ENCODE measurements at regions not wholly inside any gene's neighbourhood (a gene's known extent, or its start where the extent isn't known, plus 50 kb on each side); places are given as distances from the start of the nearest gene placed in this dataset.

DNA sequence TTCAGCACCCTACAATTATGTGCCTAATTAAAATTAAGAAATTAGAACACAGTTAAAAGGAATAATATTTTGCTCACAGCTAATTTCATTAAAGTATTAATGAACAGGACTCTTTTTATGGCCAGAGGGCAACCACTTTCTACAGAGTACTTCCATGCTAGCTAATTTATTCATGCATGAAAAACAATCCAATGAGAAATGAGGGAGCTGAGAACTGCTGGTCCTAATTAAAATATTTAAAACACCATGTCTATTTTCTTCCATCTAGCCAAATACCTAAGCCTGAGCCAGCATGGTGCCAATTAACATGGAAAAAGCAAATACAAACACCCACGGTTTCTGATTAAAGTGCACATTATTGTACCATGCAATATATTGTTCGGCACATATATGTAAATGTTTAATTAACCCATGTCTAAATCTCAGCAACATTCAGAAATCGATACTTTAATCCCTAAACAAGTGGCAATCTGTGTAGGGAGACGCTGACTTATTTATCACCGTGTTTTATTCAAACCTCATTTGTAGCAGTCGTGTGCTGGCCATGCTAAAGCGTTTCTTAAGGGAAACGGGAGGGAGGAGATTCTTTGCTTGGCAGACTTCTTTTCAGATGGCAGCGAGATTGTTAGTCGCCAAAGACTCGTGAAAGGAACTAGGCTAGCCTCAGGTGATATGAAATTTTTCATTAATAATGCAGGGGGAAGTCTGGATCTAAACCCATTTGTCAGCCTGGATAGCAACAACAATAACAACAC lies 193.5 kb downstream of the ANXA2 start:
- in situ Hi-C loops (cut with HindIII; ENCODE audit: low sequenced_read_pairs) = no loop called here

- in situ Hi-C loops (cut with HindIII; ENCODE audit: low sequenced_read_pairs) = no loop called here
Observed at GRCh38 chr15:60208709-60209108, 189.1 kb downstream of the ANXA2 start.

GRCh38 chr15:60212536-60212935 lies 185.2 kb downstream of the ANXA2 start:
- in situ Hi-C loops (cut with HindIII; ENCODE audit: low sequenced_read_pairs) = no loop called here

DNA sequence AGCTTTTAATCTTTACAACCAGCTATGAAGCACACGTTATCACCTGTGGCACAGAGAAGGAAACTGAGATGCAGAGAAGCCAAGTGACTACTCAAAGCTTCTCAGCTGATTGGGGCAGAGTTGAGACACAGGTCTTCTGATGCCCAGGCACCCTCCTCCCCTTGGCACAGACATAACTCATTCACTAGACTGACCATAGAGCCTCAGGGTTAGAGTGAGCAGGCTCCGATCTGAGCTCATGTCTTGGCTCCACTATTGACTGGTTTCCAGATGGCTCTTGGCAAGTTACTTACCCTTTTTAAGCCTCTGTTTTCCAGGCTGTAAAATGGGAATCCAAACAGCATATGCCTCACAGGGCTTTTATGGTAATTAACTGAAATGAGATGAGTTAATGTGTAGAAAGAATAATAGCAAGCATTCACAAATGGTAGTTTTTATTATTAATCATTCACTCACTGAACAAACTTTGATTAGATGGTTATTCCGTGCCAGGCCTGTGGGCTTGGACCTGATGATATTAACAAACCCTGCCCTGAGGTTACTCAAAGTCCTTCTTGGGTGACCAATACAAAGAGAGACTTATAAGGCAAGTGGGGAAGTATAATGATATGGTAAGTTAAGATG lies 184.3 kb downstream of the ANXA2 start:
- in situ Hi-C loops (cut with HindIII; ENCODE audit: low sequenced_read_pairs) = no loop called here

DNA sequence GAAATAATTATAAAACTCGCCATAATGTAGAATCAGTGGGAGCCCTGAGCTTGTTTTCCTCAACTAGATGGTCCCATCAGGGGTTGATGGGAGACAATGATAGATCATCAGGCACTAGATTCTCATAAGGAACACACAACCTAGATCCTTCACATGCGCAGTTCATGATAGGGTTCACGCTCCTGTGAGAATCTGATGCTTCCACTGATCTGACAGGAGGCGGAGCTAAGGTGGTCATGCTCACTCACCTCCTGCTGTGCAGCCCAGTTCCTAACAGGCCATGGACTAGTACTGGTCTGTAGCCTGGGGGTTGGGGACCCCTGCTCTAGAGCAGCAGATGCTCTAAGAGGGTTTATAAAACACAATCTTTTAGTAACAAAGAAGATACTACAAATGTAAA lies 183.6 kb downstream of the ANXA2 start:
- in situ Hi-C loops (cut with HindIII; ENCODE audit: low sequenced_read_pairs) = no loop called here

GRCh38 chr15:60215225-60215963 lies 182.4 kb downstream of the ANXA2 start:
- in situ Hi-C loops (cut with HindIII; ENCODE audit: low sequenced_read_pairs) = no loop called here

DNA sequence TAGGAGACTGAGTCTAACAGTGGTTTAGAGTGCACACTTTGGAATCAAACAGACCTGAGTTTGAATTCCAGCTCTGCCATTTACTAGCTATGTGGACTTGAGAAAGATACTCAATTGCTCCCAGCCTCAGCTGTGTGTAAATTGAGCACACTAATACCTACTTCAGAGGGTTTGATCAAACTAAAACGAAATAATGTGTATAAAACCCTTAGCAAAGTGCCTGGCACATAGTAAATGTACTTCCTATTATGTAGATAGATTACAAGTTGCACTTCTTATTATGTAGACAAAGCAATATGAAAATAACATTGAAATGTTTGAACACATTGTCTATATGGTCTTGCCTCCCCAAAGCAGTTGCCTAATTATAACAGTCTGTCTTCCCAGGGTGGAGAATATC lies 180.6 kb downstream of the ANXA2 start:
- in situ Hi-C loops (cut with HindIII; ENCODE audit: low sequenced_read_pairs) = no loop called here

GRCh38 chr15:60218256-60218655 lies 179.5 kb downstream of the ANXA2 start:
- in situ Hi-C loops (cut with HindIII; ENCODE audit: low sequenced_read_pairs) = no loop called here

- in situ Hi-C loops (cut with HindIII; ENCODE audit: low sequenced_read_pairs) = no loop called here
Observed at GRCh38 chr15:60219866-60220265, 177.9 kb downstream of the ANXA2 start.

DNA sequence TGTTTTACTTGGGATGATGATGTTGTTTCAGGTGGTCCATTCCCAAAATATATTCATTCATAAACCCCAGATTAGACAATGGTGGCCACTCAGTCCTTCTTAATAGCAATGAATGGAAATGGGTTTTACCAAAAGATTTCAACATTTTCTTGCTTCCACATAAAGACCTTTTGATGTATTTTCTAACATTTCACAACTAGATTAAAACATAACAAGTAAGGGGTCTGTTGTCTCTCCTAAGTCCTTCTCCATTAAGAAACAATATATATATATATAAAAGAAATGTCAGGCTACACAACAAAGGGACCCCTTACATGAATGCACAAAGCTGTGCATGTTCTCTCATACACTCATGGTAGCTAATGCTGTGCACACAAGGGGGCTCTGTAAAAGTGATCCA lies 176.4 kb downstream of the ANXA2 start:
- in situ Hi-C loops (cut with HindIII; ENCODE audit: low sequenced_read_pairs) = no loop called here

DNA sequence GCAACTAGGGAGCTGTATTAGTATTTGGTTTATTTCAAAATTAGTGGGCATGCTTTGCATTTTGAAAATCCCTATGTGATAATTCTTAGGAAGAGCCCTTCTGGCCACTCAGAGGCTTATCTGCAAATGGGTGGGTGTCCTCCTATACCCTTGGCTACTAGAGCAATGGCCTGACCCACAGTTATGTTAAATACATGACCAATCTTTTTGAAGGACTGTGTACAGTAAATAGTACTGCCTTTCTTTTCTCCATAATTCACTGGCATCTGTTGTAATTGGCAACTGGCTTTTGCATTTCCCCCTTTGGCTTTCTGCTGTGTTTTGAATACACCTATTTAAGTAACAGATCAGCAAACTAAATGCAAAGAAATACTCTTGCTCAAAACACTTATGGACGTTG lies 175.4 kb downstream of the ANXA2 start:
- in situ Hi-C loops (cut with HindIII; ENCODE audit: low sequenced_read_pairs) = no loop called here

GRCh38 chr15:60223176-60223575 lies 174.6 kb downstream of the ANXA2 start:
- in situ Hi-C loops (cut with HindIII; ENCODE audit: low sequenced_read_pairs) = no loop called here

DNA sequence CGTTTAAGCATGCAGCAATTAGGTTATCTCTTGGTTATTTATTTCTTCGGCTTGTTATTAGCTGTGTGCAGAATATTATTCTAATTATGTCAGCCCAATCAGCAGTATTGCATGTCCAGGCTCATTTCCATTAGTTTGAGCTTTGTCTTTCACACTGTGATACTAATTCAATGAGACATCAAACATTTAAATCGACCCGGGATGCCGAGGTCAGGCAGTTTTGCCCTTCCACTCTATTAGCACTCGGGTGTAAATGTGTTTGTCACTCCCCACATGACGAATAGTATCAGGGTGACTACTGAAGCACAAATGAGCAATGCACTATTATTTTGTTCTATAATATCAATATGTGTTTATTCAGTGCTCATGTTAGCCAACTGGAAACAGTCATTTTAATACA lies 170.9 kb downstream of the ANXA2 start:
- in situ Hi-C loops (cut with HindIII; ENCODE audit: low sequenced_read_pairs) = no loop called here

DNA sequence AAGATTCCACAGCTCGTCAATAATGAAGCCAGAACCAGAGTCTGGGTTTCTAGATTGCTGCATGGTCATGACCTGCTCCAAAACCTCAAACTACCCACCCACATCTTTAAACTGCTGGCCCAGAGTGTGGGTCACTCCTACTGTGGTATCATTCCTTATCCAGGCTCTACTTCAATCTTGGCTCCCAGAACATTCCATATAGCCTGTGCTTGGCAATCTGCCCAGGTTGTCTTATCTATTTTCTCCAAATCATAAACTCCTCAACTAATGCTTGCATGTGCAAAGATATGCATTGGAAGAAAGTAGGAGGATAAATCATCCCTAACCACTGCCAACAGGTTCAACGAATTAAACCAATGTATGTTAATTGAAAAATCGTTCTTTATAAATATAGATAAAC lies 169.7 kb downstream of the ANXA2 start:
- in situ Hi-C loops (cut with HindIII; ENCODE audit: low sequenced_read_pairs) = no loop called here

- in situ Hi-C loops (cut with HindIII; ENCODE audit: low sequenced_read_pairs) = no loop called here
Observed at GRCh38 chr15:60228619-60229018, 169.2 kb downstream of the ANXA2 start.

- in situ Hi-C loops (cut with HindIII; ENCODE audit: low sequenced_read_pairs) = no loop called here
Observed at GRCh38 chr15:60235951-60236710, 161.7 kb downstream of the ANXA2 start.

GRCh38 chr15:60237446-60237845 lies 160.3 kb downstream of the ANXA2 start:
- in situ Hi-C loops (cut with HindIII; ENCODE audit: low sequenced_read_pairs) = no loop called here

- in situ Hi-C loops (cut with HindIII; ENCODE audit: low sequenced_read_pairs) = no loop called here
Observed at GRCh38 chr15:60243769-60244168, 154.0 kb downstream of the ANXA2 start.

GRCh38 chr15:60244813-60245212 lies 153.0 kb downstream of the ANXA2 start:
- in situ Hi-C loops (cut with HindIII; ENCODE audit: low sequenced_read_pairs) = no loop called here

GRCh38 chr15:60250316-60250715 lies 147.5 kb downstream of the ANXA2 start:
- in situ Hi-C loops (cut with HindIII; ENCODE audit: low sequenced_read_pairs) = no loop called here
